ENCODE measurements at regions not wholly inside any gene's neighbourhood (a gene's known extent, or its start where the extent isn't known, plus 50 kb on each side); places are given as distances from the start of the nearest gene placed in this dataset.

DNA sequence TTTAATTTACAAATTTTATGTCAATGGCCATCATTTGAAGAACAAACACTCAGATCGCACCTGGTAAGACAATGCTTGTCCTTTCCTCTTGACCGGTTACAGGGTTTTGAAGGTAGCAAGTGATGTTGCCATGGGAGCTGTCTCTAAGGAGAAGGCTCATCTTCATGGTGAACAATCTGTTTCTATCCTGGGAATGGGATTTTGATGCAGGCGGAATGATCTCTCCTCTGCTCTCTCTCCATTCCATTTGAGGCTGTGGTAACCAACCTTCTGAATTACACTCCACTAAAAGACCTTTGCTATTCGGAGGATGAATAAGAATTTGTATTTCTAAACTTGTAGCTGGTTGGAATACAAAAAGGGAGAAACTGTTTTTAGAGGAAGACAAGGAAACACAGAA lies 57.9 kb upstream of the SLC5A9 start:
- no peak for DNase-seq

DNA sequence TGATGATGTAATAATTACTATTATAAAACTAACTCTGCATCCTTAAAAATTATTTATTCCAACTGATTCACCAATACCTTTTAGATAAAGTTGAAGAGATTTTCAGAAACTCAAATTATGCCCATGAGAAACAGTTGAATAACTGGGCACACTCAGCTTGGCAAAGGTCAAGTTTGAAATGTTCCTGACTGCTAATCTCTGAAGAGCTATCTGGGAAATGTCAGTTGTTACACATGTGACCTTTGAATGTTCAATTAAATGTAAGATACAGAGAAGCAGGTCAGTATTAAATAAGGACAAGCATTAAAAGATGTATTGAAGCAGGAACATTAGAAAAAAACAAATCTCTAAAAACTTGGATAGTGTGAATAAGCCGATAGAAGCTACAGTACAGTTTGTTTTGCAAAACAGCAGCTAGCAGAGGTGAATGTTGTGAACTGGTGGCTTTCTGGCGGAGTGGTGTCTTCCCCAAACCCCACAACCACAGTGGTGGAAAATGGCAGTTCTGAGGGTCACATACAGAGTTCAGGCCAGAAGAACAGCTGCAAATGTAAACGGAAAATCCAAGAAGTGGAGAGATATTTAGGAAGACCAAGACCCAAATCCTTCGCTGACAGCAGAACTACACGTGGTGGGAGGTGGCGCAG lies 61.9 kb upstream of the SLC5A9 start:
- no peak for DNase-seq

DNA sequence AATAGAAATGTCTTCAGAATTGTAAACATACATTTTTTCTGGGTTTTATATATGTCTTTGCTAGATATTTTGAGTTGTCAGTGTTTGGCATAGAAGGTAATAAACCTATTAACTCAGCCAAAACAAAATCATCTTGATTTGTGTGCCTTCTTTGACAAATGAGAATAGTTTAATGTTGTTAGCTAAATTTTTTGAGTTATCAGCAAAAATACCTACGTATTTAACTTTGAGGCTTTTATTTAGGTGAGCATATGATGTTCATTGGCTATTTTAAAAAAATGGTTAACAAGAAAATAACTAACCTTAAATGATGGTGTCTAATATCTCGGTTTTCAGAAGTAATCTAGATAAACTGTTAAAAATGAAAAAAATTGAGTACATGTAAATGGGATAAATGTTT lies 83.2 kb upstream of the SLC5A9 start:
- no peak for DNase-seq

DNA sequence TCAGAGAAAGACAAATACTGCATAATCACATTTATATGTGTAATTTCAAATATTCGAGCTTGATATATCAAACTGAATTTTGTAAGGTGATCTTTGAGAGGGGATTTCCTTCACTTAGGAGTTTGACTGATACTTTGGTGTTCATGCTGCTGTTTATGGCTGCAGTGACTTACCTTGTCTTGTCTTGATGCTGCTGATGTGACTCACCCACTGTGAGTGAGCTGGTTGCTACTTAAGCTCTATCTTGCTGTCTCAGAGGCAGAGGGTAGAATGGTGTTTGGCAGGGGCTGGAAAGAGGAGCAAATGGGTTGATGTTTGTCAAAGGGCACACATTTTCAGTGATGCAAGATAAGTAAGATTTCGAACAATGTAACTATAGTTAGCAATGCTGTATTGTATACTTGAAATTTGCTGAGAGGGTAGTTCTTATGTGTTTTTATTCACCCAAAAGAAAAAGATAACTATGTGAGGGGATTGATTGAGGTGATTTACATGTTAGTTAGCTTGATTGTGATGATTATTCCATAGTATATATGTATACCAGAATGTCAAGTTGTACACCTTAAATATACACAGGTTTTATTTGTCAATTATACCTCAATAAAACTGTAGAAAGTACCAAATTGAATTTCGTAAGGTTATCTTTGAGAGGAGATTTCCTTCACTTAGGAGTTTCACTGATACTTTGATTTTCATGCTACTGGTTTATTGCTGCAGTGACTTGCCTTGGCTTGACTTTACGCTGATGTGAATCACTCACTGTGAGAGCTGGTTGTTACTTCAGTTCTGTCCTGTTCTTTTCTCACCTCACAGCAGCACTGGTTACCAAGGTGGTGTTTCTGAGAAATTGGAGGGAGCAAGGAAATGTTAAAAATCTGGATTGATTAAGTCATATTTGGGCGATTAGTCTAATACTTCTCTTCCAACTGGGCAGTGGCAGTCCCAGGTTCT lies 94.5 kb upstream of the SLC5A9 start:
- DNase-seq: no peak

DNA sequence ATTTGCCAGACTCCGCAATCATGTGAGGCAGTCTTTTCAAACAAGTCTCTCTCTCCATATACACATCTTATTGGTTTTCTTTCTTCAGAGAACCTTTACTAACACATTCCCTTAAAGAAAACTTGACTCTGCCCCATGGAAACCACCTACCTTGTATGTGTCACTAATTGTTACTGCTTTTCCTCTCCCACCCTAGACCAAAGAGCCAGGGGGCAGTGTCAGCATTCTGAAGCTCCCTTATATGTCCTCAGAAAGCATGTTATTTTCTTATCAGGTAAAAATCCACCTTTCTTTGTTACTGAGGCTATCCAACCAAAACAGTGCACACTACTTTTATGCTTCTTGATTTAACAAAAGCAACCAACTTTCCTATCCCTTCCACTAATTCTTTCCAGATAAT lies 98.9 kb upstream of the SLC5A9 start:
- no peak for DNase-seq

DNA sequence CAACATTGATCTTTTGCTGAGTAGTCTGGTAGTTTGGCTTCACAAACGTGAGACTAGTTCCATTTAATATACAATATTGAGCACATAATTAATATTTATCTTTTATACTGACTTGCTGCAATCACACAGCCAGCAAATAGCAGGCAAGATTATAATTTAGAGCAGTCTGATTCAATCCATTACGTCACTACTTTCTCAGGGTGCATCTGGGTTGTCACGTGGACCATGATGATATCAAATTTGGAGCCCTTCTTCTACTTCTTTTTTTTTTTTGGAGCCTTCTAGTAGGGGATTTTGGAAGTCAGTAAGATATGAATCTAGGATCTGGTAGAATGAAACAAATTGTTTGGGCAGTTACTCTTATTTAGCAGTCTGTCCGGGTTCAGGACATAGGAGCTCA lies 100.6 kb upstream of the SLC5A9 start:
- DNase-seq: no peak

DNA sequence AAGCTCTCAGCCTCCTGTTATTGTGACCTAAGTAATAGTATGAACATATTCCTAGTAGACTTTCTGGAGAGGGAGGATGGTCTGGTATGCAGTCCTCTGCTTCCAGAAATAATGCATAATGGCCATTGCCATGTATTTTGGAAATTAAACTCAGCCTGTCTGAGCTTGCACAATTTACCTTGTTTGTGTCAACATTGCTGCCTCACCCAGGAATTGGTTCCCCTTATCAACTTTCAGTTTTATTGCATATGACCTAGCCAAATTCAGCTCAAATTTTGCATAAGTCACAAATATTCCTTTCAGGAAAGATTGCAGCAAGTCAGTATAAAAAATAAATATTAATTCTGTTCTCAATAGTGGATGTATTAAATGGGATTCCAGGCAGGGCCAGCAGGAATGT lies 101.9 kb upstream of the SLC5A9 start:
- DNase-seq: no peak

DNA sequence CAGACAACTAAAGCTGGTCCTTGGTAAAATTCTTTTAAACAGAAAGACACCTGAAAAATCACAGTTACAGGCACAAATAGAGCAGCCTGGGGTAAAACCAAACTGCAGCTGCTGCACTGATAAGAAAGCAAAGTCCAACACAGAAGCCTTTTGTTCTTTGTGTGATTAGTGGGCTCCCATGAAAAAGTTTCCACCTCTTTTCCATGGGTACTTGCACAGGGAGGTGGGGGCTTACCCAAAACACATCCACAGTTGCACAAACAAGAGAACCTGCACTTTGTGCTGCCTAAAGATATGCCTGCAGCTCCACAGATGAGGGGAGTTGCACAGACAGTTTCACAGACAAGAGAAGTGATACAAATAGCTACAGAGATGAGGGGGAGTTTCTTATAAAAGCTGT lies 106.7 kb upstream of the SLC5A9 start:
- DNase-seq: no peak

DNA sequence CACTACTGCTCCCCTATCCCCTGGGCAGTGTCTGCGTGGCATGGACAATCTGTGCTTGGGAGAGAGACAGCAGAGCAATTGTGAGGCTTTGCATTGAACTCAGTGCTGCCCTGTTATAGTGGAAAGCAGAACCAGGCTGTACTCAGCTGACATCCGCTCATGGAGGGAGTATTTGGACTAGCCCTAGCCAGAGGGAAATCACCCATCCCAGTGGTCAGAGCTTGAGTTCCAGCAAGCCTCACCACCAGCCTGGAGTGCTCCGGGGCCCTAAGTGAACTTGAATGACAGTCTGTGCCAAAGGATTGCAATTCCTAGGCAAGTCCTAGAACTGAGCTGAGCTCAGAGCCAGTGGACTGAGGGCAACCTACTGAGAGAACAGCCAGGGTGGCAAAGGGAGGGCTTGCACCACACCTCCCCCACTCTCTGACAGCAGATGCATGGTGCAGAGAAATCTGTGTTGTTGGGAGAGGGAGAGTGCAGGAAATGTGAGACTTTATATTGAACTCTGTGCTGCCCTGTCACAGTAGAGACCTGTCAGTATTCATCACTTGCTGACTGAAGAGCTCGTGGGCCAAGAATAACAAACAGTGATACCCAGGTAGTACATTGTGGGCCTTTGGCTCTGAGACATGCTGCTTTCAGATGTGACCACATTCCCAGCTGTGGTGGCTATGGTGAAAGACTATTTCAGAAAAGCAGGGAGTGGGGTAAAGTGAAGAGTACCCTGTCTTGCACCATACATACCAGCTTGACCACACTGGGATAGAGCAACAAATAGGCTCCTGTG lies 107.7 kb upstream of the SLC5A9 start:
- no peak for DNase-seq

DNA sequence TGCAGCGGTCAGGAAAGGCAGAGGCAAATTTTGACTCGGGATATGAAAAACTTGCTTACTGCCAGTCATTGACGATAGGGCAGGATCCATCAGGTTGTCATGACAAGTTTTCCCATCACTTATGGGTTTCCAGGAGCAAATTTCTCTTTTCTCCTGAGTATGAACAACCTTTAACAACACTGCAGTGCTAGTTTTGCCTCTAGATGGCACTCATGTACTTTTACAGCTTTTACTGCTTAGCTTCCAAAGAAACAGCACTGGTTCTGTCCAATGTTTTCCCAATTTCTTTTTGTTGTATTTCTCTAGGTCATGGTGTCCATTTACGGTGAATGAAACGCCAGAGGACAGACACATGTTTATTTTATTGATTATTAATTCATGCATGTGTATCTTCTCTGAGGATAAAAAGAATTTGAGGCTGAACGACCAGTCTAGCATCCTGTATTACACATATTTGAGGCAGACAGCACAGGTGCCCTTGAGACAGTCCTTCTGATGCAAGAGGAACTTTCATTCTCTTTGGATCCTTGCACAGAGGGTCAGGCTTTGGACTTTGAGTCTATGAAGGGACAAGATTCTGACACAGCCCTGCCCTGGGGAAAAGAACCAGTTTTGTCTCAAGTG lies 112.3 kb upstream of the TRABD2B start:
- DNase-seq: peak; percentile 61

DNA sequence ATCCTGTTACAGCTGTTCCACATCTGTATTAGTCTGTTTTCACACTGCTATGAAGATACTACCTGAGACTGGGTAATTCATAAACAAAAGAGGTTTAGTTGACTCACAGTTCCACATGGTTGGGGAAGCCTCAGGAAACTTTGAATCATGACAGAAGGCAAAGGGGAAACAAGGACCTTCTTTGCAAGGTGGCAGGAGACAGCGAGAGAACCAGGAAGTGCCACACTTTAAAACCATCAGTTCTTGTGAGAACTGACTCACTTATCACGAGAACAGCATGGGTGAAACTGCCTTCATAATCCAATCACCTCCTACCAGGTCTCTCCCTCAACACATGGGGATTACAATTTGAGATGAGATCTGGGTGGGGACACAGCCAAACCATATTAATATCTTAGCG lies 110.3 kb upstream of the TRABD2B start:
- DNase-seq: no peak

DNA sequence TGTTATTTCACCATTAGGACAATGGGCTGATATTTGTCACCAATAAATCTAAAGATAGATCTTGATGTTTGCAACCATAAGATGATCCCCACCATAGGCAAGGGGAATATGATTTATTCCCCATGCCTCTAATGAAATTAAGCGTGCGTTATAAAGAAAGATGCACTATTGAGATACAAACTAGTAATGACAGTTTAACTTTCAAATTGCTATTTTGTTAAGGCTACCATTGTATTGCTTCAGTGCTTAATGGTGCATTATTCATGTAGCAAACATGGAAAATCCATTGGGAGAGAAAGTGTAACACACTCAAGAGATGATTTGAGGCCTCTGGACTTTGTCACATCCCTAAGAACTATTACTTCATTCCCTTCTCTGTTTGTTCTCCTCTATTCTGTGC lies 108.9 kb upstream of the TRABD2B start:
- no peak for DNase-seq

DNA sequence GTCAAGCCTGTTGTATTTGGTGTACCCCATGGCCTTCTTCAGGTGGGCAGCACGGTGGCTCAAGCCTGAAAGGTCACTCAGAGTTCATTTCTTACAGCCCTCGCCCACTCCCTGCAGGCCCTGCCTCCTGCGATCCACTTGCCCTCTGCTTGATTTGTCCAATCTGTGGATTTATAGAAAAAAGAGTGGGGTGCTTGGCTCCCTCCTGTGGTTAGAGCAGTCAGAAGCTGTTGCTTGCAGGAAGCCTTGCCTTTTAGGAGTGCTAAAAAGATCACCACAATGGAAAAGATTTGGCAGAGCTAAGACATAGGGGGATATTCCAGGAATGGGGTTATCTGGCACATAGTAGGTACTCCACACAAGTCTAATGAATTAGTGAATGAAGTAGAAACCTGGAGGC lies 108.0 kb upstream of the TRABD2B start:
- peak; percentile 19 for DNase-seq

DNA sequence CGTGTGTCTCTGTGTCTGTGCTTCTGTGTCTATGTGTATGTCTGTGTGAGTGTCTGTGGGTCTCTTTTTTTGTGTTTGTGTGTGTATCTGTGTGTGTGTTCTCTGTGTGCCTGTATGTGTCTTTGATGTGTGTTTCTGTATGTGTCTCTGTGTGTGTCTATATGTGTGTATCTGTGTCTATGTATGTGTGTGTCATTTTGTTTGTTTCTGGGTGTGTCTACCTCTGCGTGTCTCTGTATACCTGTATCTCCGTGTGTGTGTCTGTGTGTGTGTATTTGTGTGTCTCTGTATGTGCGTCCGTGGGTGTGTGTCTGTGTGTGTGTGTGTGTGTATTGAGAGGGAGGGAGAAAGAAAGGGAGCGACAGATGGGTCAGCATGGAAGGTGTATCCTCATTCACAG lies 106.3 kb upstream of the TRABD2B start:
- DNase-seq: no peak

DNA sequence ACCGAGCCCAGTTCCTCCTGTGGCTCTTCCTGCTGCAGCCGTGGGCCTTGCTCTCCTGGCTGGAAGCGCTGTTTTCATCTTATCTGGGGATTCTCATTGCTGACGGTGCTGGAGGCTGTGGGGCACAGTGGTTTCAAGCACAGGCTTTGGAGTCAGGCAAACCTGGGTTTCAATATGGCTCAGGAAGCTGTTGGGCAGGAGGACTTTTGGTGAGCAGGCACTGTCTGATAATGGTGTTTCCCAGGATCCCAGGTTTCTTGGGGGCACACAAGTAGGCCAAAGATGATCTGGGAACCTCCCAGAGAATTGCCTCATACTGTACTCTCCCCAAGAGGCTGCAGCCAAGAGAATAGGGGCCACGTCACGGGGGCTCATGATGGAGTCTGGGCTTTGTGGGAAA lies 105.6 kb upstream of the TRABD2B start:
- no peak for DNase-seq

DNA sequence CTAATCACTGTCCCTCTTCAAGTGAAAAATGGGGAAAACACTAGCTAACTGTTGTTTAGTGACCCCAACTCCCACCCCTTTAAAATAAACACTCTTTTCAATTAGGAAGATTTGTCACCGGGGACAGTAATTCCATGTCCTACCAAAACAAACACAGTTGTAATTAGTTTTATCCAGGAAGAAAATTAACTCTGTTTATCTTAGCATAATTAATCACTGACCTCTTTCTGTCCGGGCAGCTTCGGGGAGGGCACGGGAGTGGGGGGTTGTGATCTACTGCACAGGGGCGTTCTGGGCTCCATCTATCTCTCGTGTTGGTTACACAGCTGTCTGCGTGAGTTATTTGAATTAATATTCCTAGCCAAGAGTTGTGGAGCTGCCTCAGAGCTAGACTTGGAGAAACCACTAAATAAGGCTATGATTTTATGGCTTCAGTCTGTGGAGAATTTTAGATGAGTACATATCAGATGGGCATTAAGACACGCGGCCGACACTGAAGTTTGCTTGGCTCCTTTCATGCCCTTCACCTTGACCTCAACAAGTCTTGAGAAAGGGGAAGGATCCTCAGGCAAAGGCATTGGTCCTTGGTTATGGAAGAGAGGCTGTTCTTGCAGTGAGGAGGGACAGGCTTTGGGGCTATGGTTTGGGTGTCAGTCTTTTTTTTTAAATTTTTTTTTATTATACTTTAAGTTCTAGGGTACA lies 102.0 kb upstream of the TRABD2B start:
- no peak for DNase-seq

DNA sequence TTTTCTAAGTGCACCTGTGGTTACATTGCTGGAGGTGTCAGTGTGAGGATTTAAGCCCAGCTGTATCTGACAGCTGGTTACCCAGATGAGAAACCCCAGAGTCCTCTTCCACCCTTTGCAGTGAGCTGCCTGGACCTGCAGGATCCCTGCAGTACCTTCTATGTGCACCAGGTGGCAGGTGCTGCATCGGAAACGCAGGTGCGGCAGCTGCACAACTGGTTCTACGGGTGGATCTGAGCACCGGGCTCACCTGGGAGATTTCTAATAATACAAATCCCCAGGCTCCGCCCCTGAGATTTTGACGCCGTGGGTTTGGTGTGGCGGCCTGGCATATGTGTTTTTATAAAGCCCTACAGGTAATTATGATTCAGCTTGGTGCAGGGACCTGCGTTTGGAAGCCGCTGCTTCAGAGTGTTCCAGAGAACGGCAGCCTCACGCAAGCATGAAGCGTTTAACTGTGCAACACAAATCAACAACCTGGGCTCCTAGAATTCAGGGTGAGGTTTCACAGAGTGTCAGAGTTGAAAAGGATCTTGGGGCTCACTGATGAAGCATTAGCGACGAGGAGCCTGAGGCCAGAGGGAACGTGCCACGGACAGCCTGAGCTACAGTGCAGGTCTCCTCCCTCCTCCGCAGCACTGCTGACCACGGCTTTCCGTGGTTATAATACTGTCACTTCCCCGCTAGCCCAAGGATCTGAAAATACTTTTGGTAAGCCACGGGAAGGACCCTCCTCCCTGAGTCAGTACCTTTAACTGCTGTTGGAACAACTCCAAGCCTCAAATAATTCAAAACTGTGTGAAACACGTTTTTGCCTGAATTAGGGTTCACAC lies 96.7 kb upstream of the TRABD2B start:
- peak; percentile 19 for DNase-seq

DNA sequence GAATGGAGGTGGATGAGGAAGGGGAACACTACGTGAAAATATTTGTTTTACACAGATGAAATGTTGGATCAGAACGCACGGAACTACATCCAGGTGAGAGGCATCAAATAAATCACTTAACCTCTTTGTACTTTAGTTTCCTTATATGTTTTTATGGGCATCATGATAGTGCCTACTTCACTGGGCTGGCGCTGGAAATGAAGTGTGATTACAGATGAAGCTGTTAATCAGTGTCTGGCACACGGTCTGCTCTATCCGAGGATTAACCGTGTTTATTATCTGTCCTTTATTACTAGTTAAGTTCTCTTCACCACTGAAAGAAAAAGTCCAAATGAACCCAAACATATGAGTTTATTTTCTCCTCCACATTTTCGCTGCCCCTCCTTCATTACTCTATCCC lies 96.0 kb upstream of the TRABD2B start:
- DNase-seq: no peak

DNA sequence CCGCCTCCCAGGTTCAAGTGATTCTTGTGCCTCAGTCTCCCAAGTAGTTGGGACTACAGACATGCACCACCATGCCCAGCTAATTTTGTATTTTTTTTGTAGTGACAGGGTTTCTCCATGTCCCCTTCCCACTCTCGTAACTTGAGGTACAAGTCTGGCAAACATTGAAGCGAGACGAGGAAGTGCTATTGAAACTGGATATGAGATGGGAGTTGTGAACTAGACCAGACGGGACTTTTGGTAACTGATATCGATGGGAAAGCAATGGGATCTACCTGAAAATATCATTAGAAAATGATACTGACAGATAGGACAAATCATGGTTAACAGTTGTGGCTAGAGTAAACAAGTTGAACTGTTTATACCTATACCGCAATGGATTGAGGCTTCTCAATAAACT lies 95.2 kb upstream of the TRABD2B start:
- no peak for DNase-seq

DNA sequence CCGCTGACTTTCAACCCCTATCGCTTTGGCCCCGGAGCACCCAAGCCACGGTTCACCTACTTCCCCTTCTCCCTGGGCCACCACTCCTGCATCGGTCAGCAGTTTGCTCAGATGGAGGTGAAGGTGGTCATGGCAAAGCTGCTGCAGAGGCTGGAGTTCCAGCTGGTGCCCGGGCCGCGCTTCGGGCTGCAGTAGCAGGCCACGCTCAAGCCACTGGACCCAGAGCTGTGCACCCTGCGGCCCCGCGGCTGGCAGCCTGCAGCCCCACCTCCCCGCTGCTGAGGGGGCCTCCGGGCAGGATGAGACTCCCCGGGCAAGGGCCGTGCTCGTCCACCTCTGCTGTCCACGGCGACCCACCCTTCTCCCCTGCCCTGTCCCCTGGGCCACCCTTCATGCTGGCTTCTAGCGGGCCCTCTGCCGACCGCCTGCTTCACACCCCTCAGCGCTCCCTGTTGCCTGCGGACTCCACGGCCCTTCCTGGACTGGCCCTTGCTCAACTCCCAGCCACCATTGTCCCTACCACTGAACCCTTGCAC lies 92.2 kb upstream of the TRABD2B start:
- DNase-seq: no peak

DNA sequence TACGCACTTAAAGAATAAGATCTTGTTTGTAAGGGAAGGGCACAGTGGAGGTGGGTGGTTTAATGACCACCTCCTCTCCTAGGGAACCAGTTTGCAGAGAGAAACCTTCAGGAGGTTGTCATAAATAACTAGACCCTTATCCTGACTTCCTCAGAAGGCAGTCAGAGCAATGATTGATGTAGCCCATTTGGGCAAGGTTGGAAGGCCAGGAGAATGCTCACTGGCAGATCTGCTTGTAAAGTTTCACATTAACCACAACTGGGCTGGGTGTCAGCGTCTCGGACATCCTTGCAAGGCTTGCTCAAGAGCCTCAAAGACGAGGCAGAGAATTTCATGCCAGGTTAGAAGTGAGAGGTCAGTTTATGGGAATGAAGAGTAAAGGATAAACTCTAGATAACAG lies 87.6 kb upstream of the TRABD2B start:
- no peak for DNase-seq
